GM12892 (cell line): ENCODE measurements at regions not wholly inside any gene's neighbourhood (a gene's known extent, or its start where the extent isn't known, plus 50 kb on each side); places are given as distances from the start of the nearest gene placed in this dataset.

ENCODE experiments used
- DNase-seq: peaks from one replicate; pipeline ENCODE4 v3.0.0; 2011; ENCODE audit not compliant: insufficient read length
- FAIRE-seq: peaks from 2 replicates; lab custom pipeline; 2011; peaks lifted over from hg19 to GRCh38; lab: Jason Lieb, UNC
- POLR2A ChIP-seq: IDR thresholded peaks from 2 replicates; pipeline ENCODE4 v1.6.1; 2011; ENCODE audit warnings: low read depth, low read length, control low read depth
- POLR2AphosphoS5 ChIP-seq: IDR thresholded peaks from 2 replicates; pipeline ENCODE4 v1.6.1; 2011; ENCODE audit warnings: low read depth, low read length, control low read depth
- TAF1 ChIP-seq: IDR thresholded peaks from 2 replicates; pipeline ENCODE4 v1.6.1; 2011; ENCODE audit warnings: low read depth, mild to moderate bottlenecking, control low read depth, low read length, borderline replicate concordance

DNA sequence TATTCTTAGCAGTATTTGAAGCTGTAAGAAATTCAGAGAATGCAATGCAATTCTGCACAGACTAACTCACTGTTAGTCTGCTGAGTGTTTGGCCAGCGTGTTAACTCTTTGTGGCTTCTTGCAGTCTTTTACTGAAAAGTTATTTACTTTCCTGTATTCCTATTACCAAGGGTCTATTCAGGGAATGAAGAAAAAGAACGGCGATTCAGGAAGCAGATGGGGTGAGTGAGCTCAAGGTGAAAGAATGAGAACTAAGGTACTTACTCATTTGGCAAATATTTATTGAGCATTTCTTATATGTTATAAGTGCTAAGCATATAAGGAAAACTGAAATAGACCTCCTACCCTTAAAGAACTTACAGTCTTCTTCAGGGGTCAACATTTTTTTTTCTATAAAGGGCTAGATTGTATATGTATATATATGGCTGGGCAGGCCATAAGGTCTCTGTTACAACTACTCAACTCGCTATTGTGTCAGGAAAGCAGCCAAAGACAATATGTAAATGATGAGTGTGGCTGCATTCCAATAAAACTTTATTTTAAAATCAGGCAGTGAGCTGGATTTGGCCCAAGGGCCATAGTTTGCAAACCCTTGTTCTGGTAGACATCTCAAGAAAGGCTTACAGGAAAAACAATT, 271.9 kb upstream of the GADL1 start:
- TF ChIP-seq TAF1 (no peak), POLR2AphosphoS5 (no peak), POLR2A (no peak)
- FAIRE-seq: no peak
- no peak for DNase-seq

- FAIRE-seq: no peak
- DNase-seq: no peak
- TF ChIP-seq POLR2A (no peak), POLR2AphosphoS5 (no peak), TAF1 (no peak)
Observed at GRCh38 chr3:31167666-31168065, 273.2 kb upstream of the GADL1 start.

DNA sequence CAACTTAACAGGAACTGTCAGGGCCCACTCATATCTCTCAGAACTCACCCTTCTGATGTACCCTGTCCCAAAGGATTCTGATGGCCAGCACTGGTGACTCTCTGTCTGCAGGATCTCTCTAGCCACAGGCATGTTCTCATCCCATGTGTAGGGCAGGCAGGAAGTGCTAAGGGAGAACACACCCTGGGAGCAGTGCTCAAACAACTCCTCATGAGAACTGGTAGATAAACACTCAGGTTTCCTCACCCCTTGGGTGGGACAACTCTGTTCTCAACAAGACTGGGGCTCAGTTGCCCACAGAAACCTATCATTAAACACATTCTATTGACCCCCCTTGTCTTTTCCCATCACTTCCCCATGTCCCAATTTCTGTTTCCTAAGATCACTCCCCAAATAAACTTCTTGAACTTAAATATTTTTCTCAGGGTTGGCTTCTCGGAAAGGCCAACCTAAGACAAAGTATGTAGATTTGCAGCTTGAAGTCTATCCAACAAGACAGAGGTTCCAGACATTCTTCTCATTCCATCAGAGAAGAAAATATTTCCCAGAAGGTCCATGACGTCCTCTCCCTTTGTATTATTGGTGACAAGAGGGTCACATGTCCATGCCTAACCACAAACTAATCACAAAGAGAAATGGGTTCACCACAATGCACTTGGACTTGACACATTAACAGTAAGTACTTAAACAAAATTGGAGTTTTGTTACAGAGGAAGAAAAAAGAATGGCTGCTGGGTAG, 276.6 kb upstream of the GADL1 start:
- DNase-seq (no peak), FAIRE-seq (peak; percentile 70)
- TF ChIP-seq POLR2A (no peak), TAF1 (no peak), POLR2AphosphoS5 (no peak)

GRCh38 chr3:31172336-31172735, 277.9 kb upstream of the GADL1 start:
- TF ChIP-seq POLR2A (no peak), POLR2AphosphoS5 (no peak), TAF1 (no peak)
- FAIRE-seq (no peak), DNase-seq (no peak)

- DNase-seq: no peak
- TF ChIP-seq POLR2AphosphoS5 (no peak), POLR2A (no peak), TAF1 (no peak)
- FAIRE-seq: no peak
Observed at GRCh38 chr3:31173118-31173718, 278.8 kb upstream of the GADL1 start.

GRCh38 chr3:31174079-31174478, 279.6 kb upstream of the GADL1 start:
- no peak for DNase-seq

DNA sequence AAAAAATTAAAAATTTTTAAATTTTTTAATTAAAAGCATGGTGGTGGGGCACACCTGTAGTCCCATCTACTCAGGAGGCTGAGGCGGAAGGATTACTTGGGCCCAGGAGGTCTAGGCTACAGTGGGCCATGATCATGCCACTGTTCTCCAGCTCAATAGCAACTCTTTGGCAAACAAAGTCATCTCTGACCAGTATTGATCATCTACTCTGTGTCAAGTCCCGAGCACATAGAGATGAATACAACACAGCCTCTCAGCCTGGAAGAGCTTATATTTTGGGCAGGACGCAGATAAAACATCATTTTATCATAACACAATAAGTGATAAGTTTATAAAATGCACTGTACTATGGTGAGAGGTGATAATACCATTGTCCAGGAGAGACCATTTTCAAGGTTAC, 281.6 kb upstream of the GADL1 start:
- FAIRE-seq: no peak
- TF ChIP-seq POLR2AphosphoS5: no peak
- DNase-seq: no peak

More at GRCh38 chr3:31174079-31174478, 279.6 kb upstream of the GADL1 start:
- TF ChIP-seq POLR2A (no peak), POLR2AphosphoS5 (no peak)
- no peak for FAIRE-seq

DNA sequence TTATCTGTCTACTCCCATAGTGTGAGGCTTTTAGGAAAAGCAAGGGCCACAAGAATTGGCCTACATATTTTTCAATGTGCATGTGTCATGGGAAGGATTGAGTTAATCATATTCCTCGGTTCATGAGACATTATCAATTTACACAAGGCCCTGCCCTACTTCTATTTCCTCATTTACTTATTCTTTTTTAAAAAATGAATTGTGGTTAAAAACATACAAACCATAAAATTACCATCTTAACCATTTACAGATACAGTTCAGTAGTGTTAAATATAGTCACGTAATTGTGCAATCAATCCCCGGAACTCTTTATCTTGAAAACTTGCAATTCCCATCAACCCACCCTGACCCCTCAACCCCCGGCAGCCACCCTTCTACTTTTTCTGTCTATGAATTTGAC, 284.0 kb upstream of the GADL1 start:
- no peak for FAIRE-seq
- TF ChIP-seq POLR2A (no peak), TAF1 (no peak), POLR2AphosphoS5 (no peak)
- no peak for DNase-seq

GRCh38 chr3:31179768-31180167, 285.3 kb upstream of the GADL1 start:
- DNase-seq: no peak
- FAIRE-seq: no peak
- TF ChIP-seq POLR2A (no peak), POLR2AphosphoS5 (no peak), TAF1 (no peak)

DNA sequence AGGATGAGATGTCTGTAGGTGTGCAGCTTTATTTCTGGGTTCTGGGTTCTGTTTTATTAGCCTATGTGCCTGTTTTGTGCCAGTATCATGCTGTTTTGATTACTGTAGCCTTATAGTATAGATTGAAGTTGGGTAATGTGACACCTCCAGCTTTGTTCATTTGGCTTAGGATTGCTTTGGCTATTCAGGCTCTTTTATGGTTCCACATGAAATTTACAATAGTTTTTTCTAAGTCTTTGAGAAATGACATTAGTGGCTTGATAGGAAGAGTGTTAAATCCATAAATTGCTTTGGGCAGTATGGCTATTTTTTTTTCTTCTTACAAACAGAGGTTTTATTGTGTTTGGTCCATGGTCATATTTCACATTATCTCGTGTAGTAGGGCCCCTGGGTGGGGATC, 285.8 kb upstream of the GADL1 start:
- DNase-seq (no peak), FAIRE-seq (no peak)
- TF ChIP-seq TAF1 (no peak), POLR2AphosphoS5 (no peak)

DNA sequence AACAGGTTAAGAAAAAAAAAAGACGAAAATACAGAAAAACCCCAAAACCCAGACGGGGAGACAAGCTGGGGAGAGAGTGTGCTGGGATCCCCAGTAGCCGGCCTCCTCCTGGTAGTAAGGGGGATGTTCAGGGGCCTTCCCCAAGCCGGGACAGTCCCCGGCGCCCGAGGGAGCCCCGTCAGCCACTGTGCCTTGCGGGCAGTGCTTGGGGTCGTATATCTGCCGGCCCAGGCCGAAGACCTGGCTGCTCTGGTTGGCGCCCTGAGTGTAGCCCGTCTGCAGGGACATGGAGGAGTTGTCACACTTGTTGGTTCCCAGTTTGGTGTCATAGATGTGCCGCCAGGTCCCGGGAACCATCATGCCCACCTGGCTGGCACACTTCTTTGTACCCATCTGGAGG, 287.2 kb upstream of the GADL1 start:
- FAIRE-seq (no peak), DNase-seq (no peak)
- TF ChIP-seq POLR2A (no peak), TAF1 (no peak), POLR2AphosphoS5 (no peak)

DNA sequence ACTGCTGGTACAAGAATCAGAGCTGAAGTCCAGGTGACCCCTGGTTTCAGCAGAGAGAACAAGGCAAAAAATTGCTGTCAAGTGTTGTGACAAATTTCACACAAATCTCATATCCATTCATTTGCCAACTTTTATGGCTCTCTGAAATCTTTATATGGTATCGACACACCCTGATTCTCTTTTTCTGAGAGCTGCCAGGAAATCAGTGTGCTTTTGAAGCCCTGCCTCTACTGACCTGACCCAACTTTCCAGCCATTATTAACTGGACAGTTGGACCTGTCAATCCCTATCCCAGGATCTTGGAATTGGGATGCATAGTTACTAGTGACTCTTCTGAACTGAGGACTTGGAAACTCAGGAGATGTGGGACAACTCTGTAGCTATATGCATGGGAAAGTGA, 288.2 kb upstream of the GADL1 start:
- no peak for TF ChIP-seq POLR2A
- no peak for TF ChIP-seq TAF1
- no peak for TF ChIP-seq POLR2AphosphoS5
- no peak for FAIRE-seq
- no peak for DNase-seq
